Adrenal gland (tissue), 9 donors: ENCODE measurements at regions not wholly inside any gene's neighbourhood (a gene's known extent, or its start where the extent isn't known, plus 50 kb on each side); places are given as distances from the start of the nearest gene placed in this dataset.

Experiments used
- DNase-seq, 7 donors: peaks; one replicate each; pipeline ENCODE4 v3.0.0-alpha.2; 2019 to 2020
- H3K27ac ChIP-seq, 5 donors: fragments of 200-600 bp; sonication (generic) in 4 of 5; 1 replicate in 3 of 5; 2 replicates in 2 of 5; pipeline versions ENCODE4 v1.5.1 to v1.8.0; 2016 to 2020; ENCODE audit warnings: mild to moderate bottlenecking in 1 of 5
- H3K27me3 ChIP-seq: fragments of 200-600 bp; 2 replicates; pipeline ENCODE4 v1.8.0; 2021
- H3K36me3 ChIP-seq, 2 donors: fragments of 200-600 bp; replicated peaks in 1 of 2; 1 replicate in 1 of 2; 2 replicates in 1 of 2; pipeline versions ENCODE4 v1.5.1 to v1.8.0; 2018 to 2022
- H3K4me1 ChIP-seq, 2 donors: fragments of 200-600 bp; replicated peaks in 1 of 2; 1 replicate in 1 of 2; 2 replicates in 1 of 2; pipeline versions ENCODE4 v1.5.1 to v1.8.0; 2018 to 2021
- H3K4me3 ChIP-seq, 4 donors: fragments of 200-600 bp; sonication (generic) in 3 of 4; one replicate each; pipeline ENCODE4 v1.5.1; 2016 to 2018
- H3K9me3 ChIP-seq, 3 donors: fragments of 200-600 bp; sonication (generic) in 1 of 3; replicated peaks in 1 of 3; 1 replicate in 2 of 3; 2 replicates in 1 of 3; pipeline versions ENCODE4 v1.5.1 to v1.8.0; 2016 to 2021
- CTCF ChIP-seq, 6 experiments: fragments of 450-650 bp in 4 of 6; fragments of 200-600 bp in 2 of 6; sonication (generic) in 1 of 6; IDR thresholded peaks; 1 replicate in 5 of 6; 2 replicates in 1 of 6; pipeline versions ENCODE4 v1.5.1 to v1.8.0; 2016 to 2021; ENCODE audit warnings: antibody characterized with exemption in 6 of 6, mild to moderate bottlenecking in 2 of 6, moderate library complexity in 1 of 6
- POLR2A ChIP-seq, 2 donors: fragments of 450-650 bp; IDR thresholded peaks; one replicate each; pipeline ENCODE4 v1.6.1; 2017; ENCODE audit warnings: antibody characterized with exemption in 2 of 2, mild to moderate bottlenecking in 2 of 2, moderate library complexity in 1 of 2
- WGBS, 4 donors: extraction: QIAGEN DNeasy Blood & Tissue Kit in 2 of 4; methylation state at CpG; one replicate each; pipeline versions ENCODE4 v1.1.5 to v1.1.7; 2013 to 2017; 5-methylcytosine and 5-hydroxymethylcytosine counted together
- intact Hi-C, 2 donors: fragments of 100-400 bp; cut with DNase I; formaldehyde crosslinking; loops; one replicate each; pipeline versions ENCODE4 v1.14.1 to v1.15.0; 2022 to 2023
- donor health status: healthy with polysubstance abuse.
- donor health status: Bipolar disorder and iron deficiency.
- donor health status: DM: yes; HTN: yes; CAD: no.
- donor health status: DM: no; HTN: no; CAD: no.
- donor health status: DM: no; HTN: no; CAD: no.

GRCh38 chr2:123157016-123157415 is 868.1 kb upstream of the CNTNAP5 start:
- Histone ChIP-seq H3K4me3 (no peak overlapping the region), H3K27me3 (no peaks in the 10 kb centered on the region), H3K9me3 (no peaks in the 10 kb centered on the region), H3K4me1 (no peaks in the 10 kb centered on the region), H3K36me3 (no peaks in the 10 kb centered on the region), H3K27ac (no peak overlapping the region)
- intact Hi-C loops = no loop called here
- DNase-seq = no peak
- no peak for TF ChIP-seq CTCF (IDR thresholded peaks at IDR 0.05)
- TF ChIP-seq POLR2A (IDR thresholded peaks at IDR 0.05) = no peak
- WGBS, 4 donors = 58 to 69% (median 64%) methylated on average over 3 of the region's 3 CpGs

- no peaks in the 10 kb centered on the region for H3K4me1 ChIP-seq
- TF ChIP-seq POLR2A (IDR thresholded peaks at IDR 0.05) (no peak), CTCF (IDR thresholded peaks at IDR 0.05) (no peak)
- H3K9me3 ChIP-seq = no peaks in the 10 kb centered on the region
- no peaks in the 10 kb centered on the region for H3K27me3 ChIP-seq
- 66 to 76% (median 71%) methylated on average over 1 of the region's 1 CpG for WGBS, 4 donors
- H3K27ac ChIP-seq = no peak overlapping the region
- no peaks in the 10 kb centered on the region for H3K36me3 ChIP-seq
- no peak for DNase-seq
- intact Hi-C loops = no loop called here
- H3K4me3 ChIP-seq = no peak overlapping the region
Observed at GRCh38 chr2:123162400-123163016, 862.6 kb upstream of the CNTNAP5 start.

GRCh38 chr2:123163398-123163797 is 861.7 kb upstream of the CNTNAP5 start:
- no peaks in the 10 kb centered on the region for H3K9me3 ChIP-seq
- no peak overlapping the region for H3K27ac ChIP-seq
- TF ChIP-seq POLR2A (IDR thresholded peaks at IDR 0.05) = no peak
- TF ChIP-seq CTCF (IDR thresholded peaks at IDR 0.05) = no peak
- H3K36me3 ChIP-seq = no peaks in the 10 kb centered on the region
- intact Hi-C loops = no loop called here
- H3K4me3 ChIP-seq = no peak overlapping the region
- H3K4me1 ChIP-seq = no peaks in the 10 kb centered on the region
- DNase-seq = no peak
- H3K27me3 ChIP-seq = no peaks in the 10 kb centered on the region
- WGBS, 4 donors = 43 to 64% (median 46%) methylated on average over 2 of the region's 2 CpGs

GRCh38 chr2:123164216-123164615 is 860.9 kb upstream of the CNTNAP5 start:
- H3K9me3 ChIP-seq = no peaks in the 10 kb centered on the region
- WGBS, 4 donors = 42 to 55% (median 48%) methylated on average over 2 of the region's 2 CpGs
- TF ChIP-seq POLR2A (IDR thresholded peaks at IDR 0.05) (no peak), CTCF (IDR thresholded peaks at IDR 0.05) (no peak)
- H3K27me3 ChIP-seq = no peaks in the 10 kb centered on the region
- H3K4me1 ChIP-seq = no peaks in the 10 kb centered on the region
- no peak overlapping the region for H3K27ac ChIP-seq
- H3K4me3 ChIP-seq = no peak overlapping the region
- no peaks in the 10 kb centered on the region for H3K36me3 ChIP-seq
- intact Hi-C loops = no loop called here
- no peak for DNase-seq
